ENCODE measurements at regions not wholly inside any gene's neighbourhood (a gene's known extent, or its start where the extent isn't known, plus 50 kb on each side); places are given as distances from the start of the nearest gene placed in this dataset.

GRCh38 chr11:121761186-121761585 is 308.4 kb upstream of the SORL1-AS1 start:
- WGBS, 4 donors = 52 to 59% (median 54%) methylated on average over 2 of the region's 2 CpGs
- H3K9me3 ChIP-seq (replicated peaks in 1 of 3) = no peaks in the 10 kb centered on the region
- no peaks in the 10 kb centered on the region for H3K4me1 ChIP-seq (replicated peaks in 1 of 2)
- intact Hi-C loops (cut with DNase I) = no loop called here
- no peak overlapping the region for H3K4me3 ChIP-seq
- no peak overlapping the region for H3K27ac ChIP-seq
- DNase-seq = no peak
- no peaks in the 10 kb centered on the region for H3K36me3 ChIP-seq (replicated peaks in 1 of 2)
- TF ChIP-seq, protein P1, sequence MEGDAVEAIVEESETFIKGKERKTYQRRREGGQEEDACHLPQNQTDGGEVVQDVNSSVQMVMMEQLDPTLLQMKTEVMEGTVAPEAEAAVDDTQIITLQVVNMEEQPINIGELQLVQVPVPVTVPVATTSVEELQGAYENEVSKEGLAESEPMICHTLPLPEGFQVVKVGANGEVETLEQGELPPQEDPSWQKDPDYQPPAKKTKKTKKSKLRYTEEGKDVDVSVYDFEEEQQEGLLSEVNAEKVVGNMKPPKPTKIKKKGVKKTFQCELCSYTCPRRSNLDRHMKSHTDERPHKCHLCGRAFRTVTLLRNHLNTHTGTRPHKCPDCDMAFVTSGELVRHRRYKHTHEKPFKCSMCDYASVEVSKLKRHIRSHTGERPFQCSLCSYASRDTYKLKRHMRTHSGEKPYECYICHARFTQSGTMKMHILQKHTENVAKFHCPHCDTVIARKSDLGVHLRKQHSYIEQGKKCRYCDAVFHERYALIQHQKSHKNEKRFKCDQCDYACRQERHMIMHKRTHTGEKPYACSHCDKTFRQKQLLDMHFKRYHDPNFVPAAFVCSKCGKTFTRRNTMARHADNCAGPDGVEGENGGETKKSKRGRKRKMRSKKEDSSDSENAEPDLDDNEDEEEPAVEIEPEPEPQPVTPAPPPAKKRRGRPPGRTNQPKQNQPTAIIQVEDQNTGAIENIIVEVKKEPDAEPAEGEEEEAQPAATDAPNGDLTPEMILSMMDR (IDR thresholded peaks at IDR 0.05) = no peak
- TF ChIP-seq POLR2A (IDR thresholded peaks at IDR 0.05) = no peak
- no peaks in the 10 kb centered on the region for H3K27me3 ChIP-seq

DNA sequence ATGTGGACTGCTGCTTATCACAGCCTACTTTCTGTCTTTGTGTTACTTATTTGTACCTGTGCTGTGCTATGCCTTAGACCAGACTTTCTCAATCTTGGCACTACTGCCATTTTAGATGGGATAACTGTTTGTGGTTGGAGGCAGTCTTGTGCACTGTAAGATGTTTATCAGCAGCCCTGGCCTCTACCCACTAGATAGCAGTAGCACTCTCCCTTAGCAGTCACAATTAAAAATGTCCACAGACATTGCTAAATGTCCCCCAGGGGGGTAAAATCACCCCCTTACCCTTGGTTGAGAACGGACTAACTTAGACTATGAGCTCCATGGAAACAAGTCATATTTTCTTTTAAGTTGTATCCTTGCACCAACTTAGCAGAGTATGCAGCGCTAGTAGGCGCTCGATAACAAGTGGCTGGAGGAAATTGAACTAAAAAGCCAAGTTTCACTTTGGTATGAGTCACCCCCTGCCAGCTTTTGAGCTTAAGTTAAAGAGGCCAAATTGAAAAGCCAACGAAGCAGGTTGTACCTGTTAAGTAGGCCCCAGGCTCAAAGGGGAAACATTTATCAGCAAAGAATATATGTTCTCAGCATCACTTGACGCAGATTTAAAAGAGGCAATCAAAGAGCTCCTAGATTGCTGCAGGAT is 304.8 kb upstream of the SORL1-AS1 start:
- peak in 1 of 7 donors; percentile 9 for DNase-seq
- no peaks in the 10 kb centered on the region for H3K4me1 ChIP-seq (replicated peaks in 1 of 2)
- no peaks in the 10 kb centered on the region for H3K9me3 ChIP-seq (replicated peaks in 1 of 3)
- no peak overlapping the region for H3K4me3 ChIP-seq
- TF ChIP-seq, protein P1 (IDR thresholded peaks at IDR 0.05) = no peak
- TF ChIP-seq POLR2A (IDR thresholded peaks at IDR 0.05) = no peak
- H3K27ac ChIP-seq = no peak overlapping the region
- WGBS, 4 donors = 64 to 75% (median 67%) methylated on average over 6 of the region's 6 CpGs
- intact Hi-C loops (cut with DNase I) = no loop called here
- H3K36me3 ChIP-seq (replicated peaks in 1 of 2) = no peaks in the 10 kb centered on the region
- no peaks in the 10 kb centered on the region for H3K27me3 ChIP-seq

GRCh38 chr11:121755906-121756305 is 303.1 kb upstream of the SORL1-AS1 start:
- Histone ChIP-seq H3K27me3 (no peaks in the 10 kb centered on the region), H3K36me3 (replicated peaks in 1 of 2) (no peaks in the 10 kb centered on the region), H3K4me1 (replicated peaks in 1 of 2) (no peaks in the 10 kb centered on the region), H3K9me3 (replicated peaks in 1 of 3) (no peaks in the 10 kb centered on the region), H3K4me3 (no peak overlapping the region), H3K27ac (no peak overlapping the region)
- DNase-seq = no peak
- intact Hi-C loops (cut with DNase I) = no loop called here
- 64 to 71% (median 64%) methylated on average over 3 of the region's 3 CpGs for whole genome bisulfite sequencing, 4 donors
- no peak for TF ChIP-seq POLR2A (IDR thresholded peaks at IDR 0.05)
- TF ChIP-seq, protein P1 (IDR thresholded peaks at IDR 0.05) = no peak

GRCh38 chr11:121755191-121755590 is 302.4 kb upstream of the SORL1-AS1 start:
- no peaks in the 10 kb centered on the region for H3K4me1 ChIP-seq (replicated peaks in 1 of 2)
- H3K36me3 ChIP-seq (replicated peaks in 1 of 2) = no peaks in the 10 kb centered on the region
- no peak overlapping the region for H3K4me3 ChIP-seq
- no peaks in the 10 kb centered on the region for H3K27me3 ChIP-seq
- H3K9me3 ChIP-seq (replicated peaks in 1 of 3) = no peaks in the 10 kb centered on the region
- intact Hi-C loops (cut with DNase I) = no loop called here
- DNase-seq = no peak
- TF ChIP-seq, protein P1 (IDR thresholded peaks at IDR 0.05) = no peak
- TF ChIP-seq POLR2A (IDR thresholded peaks at IDR 0.05) = no peak
- no peak overlapping the region for H3K27ac ChIP-seq
- WGBS, 4 donors = 70 to 77% (median 76%) methylated on average over 2 of the region's 2 CpGs

Data from adrenal gland (tissue), 9 donors.